Keratinocyte (primary cell): ENCODE measurements at regions not wholly inside any gene's neighbourhood (a gene's known extent, or its start where the extent isn't known, plus 50 kb on each side); places are given as distances from the start of the nearest gene placed in this dataset.

Experiments used
- DNase-seq: peaks from one replicate; pipeline ENCODE4 v3.0.0-alpha.2; 2011; ENCODE audit warnings: low read depth, missing footprints, low spot score
- FAIRE-seq: peaks from 2 replicates; lab custom pipeline; 2011; peaks lifted over from hg19 to GRCh38; lab: Jason Lieb, UNC
- H2AFZ ChIP-seq: 2 replicates; pipeline ENCODE4 v1.6.0; 2012; ENCODE audit warnings: low read length, control low read depth, inconsistent platforms; ENCODE audit not compliant: control insufficient read depth
- H3K27ac ChIP-seq: 2 replicates; pipeline ENCODE4 v1.5.1; 2011; ENCODE audit warnings: low read length; ENCODE audit not compliant: control insufficient read depth, insufficient read depth
- H3K27me3 ChIP-seq: 3 replicates; pipeline ENCODE4 v1.6.0; 2011; ENCODE audit warnings: low read length; ENCODE audit not compliant: control insufficient read depth, insufficient read depth; ENCODE audit errors: extremely low read depth
- H3K36me3 ChIP-seq, 2 experiments: 2 replicates in 1 of 2; 3 replicates in 1 of 2; pipeline ENCODE4 v1.5.1; 2011; ENCODE audit warnings: low read length in 2 of 2, mild to moderate bottlenecking in 1 of 2; ENCODE audit not compliant: control insufficient read depth in 2 of 2, insufficient read depth in 2 of 2; ENCODE audit errors: extremely low read depth in 1 of 2
- H3K4me1 ChIP-seq: 3 replicates; pipeline ENCODE4 v1.5.1; 2011; ENCODE audit warnings: low read length; ENCODE audit not compliant: control insufficient read depth, insufficient read depth; ENCODE audit errors: extremely low read depth
- H3K4me2 ChIP-seq: 3 replicates; pipeline ENCODE4 v1.6.0; 2011; ENCODE audit warnings: low read depth, low read length; ENCODE audit not compliant: control insufficient read depth, insufficient read depth; ENCODE audit errors: extremely low read depth
- H3K4me3 ChIP-seq, 3 experiments: fragments of 200-600 bp in 1 of 3; sonication (generic) in 1 of 3; 2 replicates in 2 of 3; 3 replicates in 1 of 3; pipeline ENCODE4 v1.5.1; 2011 to 2016; ENCODE audit warnings: low read length in 3 of 3, mild to moderate bottlenecking in 3 of 3, control low read depth in 2 of 3, inconsistent platforms in 1 of 3, low read depth in 1 of 3, mixed read lengths in 1 of 3, mixed run types in 1 of 3, moderate library complexity in 1 of 3; ENCODE audit not compliant: control insufficient read depth in 2 of 3, insufficient read depth in 2 of 3; ENCODE audit errors: extremely low read depth in 1 of 3
- H3K79me2 ChIP-seq: 2 replicates; pipeline ENCODE4 v1.6.0; 2012; ENCODE audit warnings: low read length; ENCODE audit not compliant: control insufficient read depth, insufficient read depth
- H3K9ac ChIP-seq: 3 replicates; pipeline ENCODE4 v1.6.0; 2011; ENCODE audit warnings: low read length; ENCODE audit not compliant: control insufficient read depth, insufficient read depth; ENCODE audit errors: extremely low read depth
- H3K9me1 ChIP-seq: 3 replicates; pipeline ENCODE4 v1.6.0; 2011; ENCODE audit warnings: low read length; ENCODE audit not compliant: control insufficient read depth, insufficient read depth; ENCODE audit errors: extremely low read depth
- H3K9me3 ChIP-seq: 2 replicates; pipeline ENCODE4 v1.5.1; 2012; ENCODE audit warnings: low read depth, low read length; ENCODE audit not compliant: control insufficient read depth
- H4K20me1 ChIP-seq: 3 replicates; pipeline ENCODE4 v1.6.0; 2011; ENCODE audit warnings: low read length; ENCODE audit not compliant: control insufficient read depth, insufficient read depth; ENCODE audit errors: extremely low read depth
- CTCF ChIP-seq, 3 experiments: IDR thresholded peaks in 1 of 3; conservative IDR thresholded peaks in 1 of 3; optimal IDR thresholded peaks in 1 of 3; 2 replicates in 2 of 3; 3 replicates in 1 of 3; pipeline versions ENCODE3 to v1.5.1; 2011; ENCODE audit warnings: low read length in 3 of 3, mild to moderate bottlenecking in 3 of 3, moderate library complexity in 2 of 3, control low read depth in 1 of 3, inconsistent platforms in 1 of 3; ENCODE audit not compliant: insufficient read depth in 2 of 3; ENCODE audit errors: extremely low read depth in 1 of 3
- EZH2 ChIP-seq: IDR thresholded peaks from one replicate; pipeline ENCODE4 v1.6.1; 2012; ENCODE audit warnings: inconsistent platforms, mild to moderate bottlenecking, low read length, moderate library complexity
- dilution Hi-C: fragments of 300-500 bp; cut with MboI; formaldehyde crosslinking; loops from one replicate; pipeline ENCODE4 v1.7.0; 2020; ENCODE audit warnings: low sequenced_read_pairs; ENCODE audit not compliant: extremely low pct_ligation_motif_present

GRCh38 chr4:10758906-10759305 lies 74.3 kb upstream of the CLNK start:
- no peak overlapping the region for H3K4me2 ChIP-seq
- no peaks in the 10 kb centered on the region for H3K9me3 ChIP-seq
- no peaks in the 10 kb centered on the region for H3K4me1 ChIP-seq
- no peaks in the 10 kb centered on the region for H3K79me2 ChIP-seq
- DNase-seq (no peak), FAIRE-seq (no peak)
- H3K27me3 ChIP-seq, result no peaks in the 10 kb centered on the region
- no peaks in the 10 kb centered on the region for H3K9me1 ChIP-seq
- H3K4me3 ChIP-seq, result no peak overlapping the region
- no peak overlapping the region for H3K27ac ChIP-seq
- no peak overlapping the region for H3K9ac ChIP-seq
- H2AFZ ChIP-seq, result no peak overlapping the region
- H3K36me3 ChIP-seq, result no peaks in the 10 kb centered on the region
- dilution Hi-C loops, result no loop called here
- no peak for TF ChIP-seq EZH2
- TF ChIP-seq CTCF (optimal IDR thresholded peaks at IDR 0.05 in 1 of 3, IDR thresholded peaks at IDR 0.05 in 1 of 3, conservative IDR thresholded peaks at IDR 0.05 in 1 of 3; ENCODE audit: extremely low read depth in 1 of 3, insufficient read depth in 2 of 3, low read length in 3 of 3), result no peak
- no peaks in the 10 kb centered on the region for H4K20me1 ChIP-seq

GRCh38 chr4:10753856-10754402 lies 69.4 kb upstream of the CLNK start:
- no peak for FAIRE-seq

More at GRCh38 chr4:10753856-10754402, 69.4 kb upstream of the CLNK start:
- Histone ChIP-seq H3K4me3 (no peak overlapping the region), H3K9me1 (no peaks in the 10 kb centered on the region), H3K27ac (no peak overlapping the region), H4K20me1 (no peaks in the 10 kb centered on the region), H3K9ac (no peak overlapping the region), H3K36me3 (no peaks in the 10 kb centered on the region), H3K9me3 (no peaks in the 10 kb centered on the region), H3K4me2 (no peak overlapping the region), H3K27me3 (no peaks in the 10 kb centered on the region), H3K4me1 (no peaks in the 10 kb centered on the region), H3K79me2 (no peaks in the 10 kb centered on the region), H2AFZ (no peak overlapping the region)
- no peak for DNase-seq
- dilution Hi-C loops, result no loop called here
- TF ChIP-seq CTCF (optimal IDR thresholded peaks at IDR 0.05 in 1 of 3, IDR thresholded peaks at IDR 0.05 in 1 of 3, conservative IDR thresholded peaks at IDR 0.05 in 1 of 3; ENCODE audit: extremely low read depth in 1 of 3, insufficient read depth in 2 of 3, low read length in 3 of 3) (no peak), EZH2 (no peak)
